ENCODE measurements at regions not wholly inside any gene's neighbourhood (a gene's known extent, or its start where the extent isn't known, plus 50 kb on each side); places are given as distances from the start of the nearest gene placed in this dataset.
"Not testable (repeated sequence)": the region's sequence is repeated elsewhere in the genome, so short reads cannot be mapped to it uniquely, and the experiment has no call there.

DNA sequence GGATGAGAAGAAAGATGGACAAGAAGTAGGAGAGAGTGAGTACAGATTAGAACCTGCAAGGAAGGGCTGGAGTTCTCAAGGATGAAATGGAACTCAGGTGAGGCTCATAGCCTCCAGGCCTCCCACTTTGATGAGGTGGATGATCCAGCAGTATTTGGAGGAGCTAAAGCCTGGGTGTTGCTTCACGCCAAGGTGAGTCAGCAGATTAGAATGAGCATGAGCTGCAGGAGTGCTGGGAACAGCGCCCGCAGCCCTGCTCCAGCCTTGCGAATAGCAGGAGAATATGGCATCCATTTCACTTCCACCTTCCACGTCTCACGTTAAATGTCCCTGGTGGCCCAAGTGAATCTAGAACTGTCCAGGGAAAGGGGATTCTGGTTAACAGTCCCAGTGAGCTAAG lies 94.4 kb upstream of the CPHXL start:
- Histone ChIP-seq H3K4me2 (ENCODE audit: low read length) (no peak overlapping the region), H3F3A (ENCODE audit: control insufficient read depth, insufficient read depth) (no peaks in the 10 kb centered on the region), H4K20me1 (ENCODE audit: control insufficient read depth, insufficient read depth, low read depth, low read length) (no peaks in the 10 kb centered on the region), H3K9me3 (ENCODE audit: control insufficient read depth, insufficient read depth, low read length) (no peaks in the 10 kb centered on the region), H3K9me2 (replicated peaks; ENCODE audit: control insufficient read depth, low read length) (no peaks in the 10 kb centered on the region), H3K4me1 (ENCODE audit: control insufficient read depth, low read length) (no peaks in the 10 kb centered on the region), H3K27me3 (ENCODE audit: control insufficient read depth, low read length) (no peaks in the 10 kb centered on the region; the same call in none of the 2 replicates), H3K79me2 (ENCODE audit: control insufficient read depth, low read length) (no peaks in the 10 kb centered on the region), H3K27ac (ENCODE audit: low read depth, low read length) (no peak overlapping the region), H3K36me3 (ENCODE audit: control insufficient read depth, low read length) (no peaks in the 10 kb centered on the region), H3K4me3 (ENCODE audit: low read length) (no peak overlapping the region)
- TF ChIP-seq, protein P1, sequence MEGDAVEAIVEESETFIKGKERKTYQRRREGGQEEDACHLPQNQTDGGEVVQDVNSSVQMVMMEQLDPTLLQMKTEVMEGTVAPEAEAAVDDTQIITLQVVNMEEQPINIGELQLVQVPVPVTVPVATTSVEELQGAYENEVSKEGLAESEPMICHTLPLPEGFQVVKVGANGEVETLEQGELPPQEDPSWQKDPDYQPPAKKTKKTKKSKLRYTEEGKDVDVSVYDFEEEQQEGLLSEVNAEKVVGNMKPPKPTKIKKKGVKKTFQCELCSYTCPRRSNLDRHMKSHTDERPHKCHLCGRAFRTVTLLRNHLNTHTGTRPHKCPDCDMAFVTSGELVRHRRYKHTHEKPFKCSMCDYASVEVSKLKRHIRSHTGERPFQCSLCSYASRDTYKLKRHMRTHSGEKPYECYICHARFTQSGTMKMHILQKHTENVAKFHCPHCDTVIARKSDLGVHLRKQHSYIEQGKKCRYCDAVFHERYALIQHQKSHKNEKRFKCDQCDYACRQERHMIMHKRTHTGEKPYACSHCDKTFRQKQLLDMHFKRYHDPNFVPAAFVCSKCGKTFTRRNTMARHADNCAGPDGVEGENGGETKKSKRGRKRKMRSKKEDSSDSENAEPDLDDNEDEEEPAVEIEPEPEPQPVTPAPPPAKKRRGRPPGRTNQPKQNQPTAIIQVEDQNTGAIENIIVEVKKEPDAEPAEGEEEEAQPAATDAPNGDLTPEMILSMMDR (IDR thresholded peaks at IDR 0.05; ENCODE audit: low read depth, low read length, poor library complexity, severe bottlenecking): no peak
- no peak for TF ChIP-seq EZH2phosphoT487 (IDR thresholded peaks at IDR 0.05; ENCODE audit: borderline replicate concordance, low read length)

DNA sequence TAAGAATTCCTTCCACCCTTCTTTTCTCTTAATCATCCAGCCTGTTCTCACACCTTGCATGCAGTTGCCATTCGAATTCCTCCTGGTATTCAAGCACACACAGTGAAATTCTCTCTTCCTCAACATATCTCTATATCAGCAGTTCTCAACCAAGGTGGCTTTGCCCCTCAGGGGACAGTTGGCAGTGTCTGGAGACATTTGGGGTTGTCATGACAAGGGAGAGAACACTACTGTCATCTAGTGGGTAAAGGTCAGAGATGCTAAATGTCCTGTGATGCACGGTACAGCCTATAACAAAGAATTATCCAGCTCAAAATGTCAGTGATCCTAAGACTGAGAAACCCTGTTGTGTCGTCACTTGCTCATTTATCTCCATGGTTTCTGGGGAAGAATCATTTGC lies 94.8 kb upstream of the CPHXL start:
- Histone ChIP-seq H3F3A (ENCODE audit: control insufficient read depth, insufficient read depth) (no peaks in the 10 kb centered on the region), H3K9me2 (replicated peaks; ENCODE audit: control insufficient read depth, low read length) (no peaks in the 10 kb centered on the region), H3K4me2 (ENCODE audit: low read length) (no peak overlapping the region), H3K27me3 (ENCODE audit: control insufficient read depth, low read length) (no peaks in the 10 kb centered on the region; the same call in none of the 2 replicates), H3K9me3 (ENCODE audit: control insufficient read depth, insufficient read depth, low read length) (no peaks in the 10 kb centered on the region), H4K20me1 (ENCODE audit: control insufficient read depth, insufficient read depth, low read depth, low read length) (no peaks in the 10 kb centered on the region), H3K36me3 (ENCODE audit: control insufficient read depth, low read length) (no peaks in the 10 kb centered on the region), H3K4me3 (ENCODE audit: low read length) (no peak overlapping the region), H3K27ac (ENCODE audit: low read depth, low read length) (no peak overlapping the region), H3K4me1 (ENCODE audit: control insufficient read depth, low read length) (no peaks in the 10 kb centered on the region), H3K79me2 (ENCODE audit: control insufficient read depth, low read length) (no peaks in the 10 kb centered on the region)
- no peak for TF ChIP-seq EZH2phosphoT487 (IDR thresholded peaks at IDR 0.05; ENCODE audit: borderline replicate concordance, low read length)
- TF ChIP-seq, protein P1 (IDR thresholded peaks at IDR 0.05; ENCODE audit: low read depth, low read length, poor library complexity, severe bottlenecking): no peak

DNA sequence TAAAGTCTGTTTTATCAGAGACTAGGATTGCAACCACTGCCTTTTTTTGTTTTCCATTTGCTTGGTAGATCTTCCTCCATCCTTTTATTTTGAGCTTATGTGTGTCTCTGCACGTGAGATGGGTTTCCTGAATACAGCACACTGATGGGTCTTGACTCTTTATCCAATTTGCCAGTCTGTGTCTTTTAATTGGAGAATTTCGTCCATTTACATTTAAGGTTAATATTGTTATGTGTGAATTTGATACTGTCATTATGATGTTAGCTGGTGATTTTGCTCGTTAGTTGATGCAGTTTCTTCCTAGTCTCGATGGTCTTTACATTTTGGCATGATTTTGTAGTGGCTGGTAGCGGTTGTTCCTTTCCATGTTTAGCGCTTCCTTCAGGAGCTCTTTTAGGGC lies 99.5 kb upstream of the CPHXL start:
- H3K27me3 ChIP-seq (ENCODE audit: control insufficient read depth, low read length); H3K9me2 ChIP-seq (replicated peaks; ENCODE audit: control insufficient read depth, low read length); H3K79me2 ChIP-seq (ENCODE audit: control insufficient read depth, low read length); H3K4me3 ChIP-seq (ENCODE audit: low read length); H3F3A ChIP-seq (ENCODE audit: control insufficient read depth, insufficient read depth); H3K27ac ChIP-seq (ENCODE audit: low read depth, low read length); H4K20me1 ChIP-seq (ENCODE audit: control insufficient read depth, insufficient read depth, low read depth, low read length); H3K9me3 ChIP-seq (ENCODE audit: control insufficient read depth, insufficient read depth, low read length); H3K4me2 ChIP-seq (ENCODE audit: low read length); H3K36me3 ChIP-seq (ENCODE audit: control insufficient read depth, low read length); H3K4me1 ChIP-seq (ENCODE audit: control insufficient read depth, low read length): not testable (repeated sequence)

DNA sequence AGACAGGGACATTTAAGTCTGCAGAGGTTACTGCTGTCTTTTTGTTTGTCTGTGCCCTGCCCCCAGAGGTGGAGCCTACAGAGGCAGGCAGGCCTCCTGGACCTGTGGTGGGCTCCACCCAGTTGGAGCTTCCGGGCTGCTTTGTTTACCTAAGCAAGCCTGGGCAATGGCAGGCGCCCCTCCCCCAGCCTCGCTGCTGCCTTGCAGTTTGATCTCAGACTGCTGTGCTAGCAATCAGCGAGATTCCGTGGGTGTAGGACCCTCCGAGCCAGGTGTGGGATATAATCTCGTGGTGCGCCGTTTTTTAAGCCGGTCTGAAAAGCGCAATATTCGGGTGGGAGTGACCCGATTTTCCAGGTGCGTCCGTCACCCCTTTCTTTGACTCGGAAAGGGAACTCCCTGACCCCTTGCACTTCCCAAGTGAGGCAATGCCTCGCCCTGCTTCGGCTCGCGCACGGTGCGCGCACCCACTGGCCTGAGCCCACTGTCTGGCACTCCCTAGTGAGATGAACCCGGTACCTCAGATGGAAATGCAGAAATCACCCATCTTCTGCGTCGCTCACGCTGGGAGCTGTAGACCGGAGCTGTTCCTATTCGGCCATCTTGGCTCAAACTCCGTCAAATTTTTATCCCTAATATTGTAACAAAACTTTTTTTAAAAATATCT lies 101.2 kb upstream of the CPHXL start:
- not testable (repeated sequence) for H3K9me2 ChIP-seq (replicated peaks; ENCODE audit: control insufficient read depth, low read length); H3K36me3 ChIP-seq (ENCODE audit: control insufficient read depth, low read length); H3F3A ChIP-seq (ENCODE audit: control insufficient read depth, insufficient read depth); H3K4me1 ChIP-seq (ENCODE audit: control insufficient read depth, low read length); H3K4me3 ChIP-seq (ENCODE audit: low read length); H4K20me1 ChIP-seq (ENCODE audit: control insufficient read depth, insufficient read depth, low read depth, low read length); H3K4me2 ChIP-seq (ENCODE audit: low read length); H3K79me2 ChIP-seq (ENCODE audit: control insufficient read depth, low read length); H3K9me3 ChIP-seq (ENCODE audit: control insufficient read depth, insufficient read depth, low read length); H3K27me3 ChIP-seq (ENCODE audit: control insufficient read depth, low read length); H3K27ac ChIP-seq (ENCODE audit: low read depth, low read length)

DNA sequence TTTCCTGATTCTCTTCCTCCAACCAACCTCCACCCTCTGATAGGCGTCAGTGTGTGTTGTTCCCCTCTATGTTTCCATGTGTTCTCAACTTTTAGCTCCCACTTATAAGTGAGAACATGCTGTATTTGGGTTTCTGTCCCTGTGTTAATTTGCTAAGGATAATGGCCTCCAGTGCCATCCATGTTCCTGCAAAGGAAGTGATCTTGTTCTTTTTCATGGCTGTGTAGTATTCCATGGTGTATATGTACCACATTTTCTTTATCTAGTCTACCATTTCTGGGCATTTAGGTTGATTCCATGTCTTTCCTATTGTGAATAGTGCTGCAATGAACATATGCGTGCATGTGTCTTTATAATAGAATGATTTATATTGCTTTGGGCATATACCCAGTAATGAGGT lies 107.1 kb upstream of the CPHXL start:
- not testable (repeated sequence) for H3K36me3 ChIP-seq (ENCODE audit: control insufficient read depth, low read length); H3K9me2 ChIP-seq (replicated peaks; ENCODE audit: control insufficient read depth, low read length); H3K9me3 ChIP-seq (ENCODE audit: control insufficient read depth, insufficient read depth, low read length)

More for the DNA sequence above, 107.1 kb upstream of the CPHXL start:
- not testable (repeated sequence) for H3K4me1 ChIP-seq (ENCODE audit: control insufficient read depth, low read length); H3K4me2 ChIP-seq (ENCODE audit: low read length); H4K20me1 ChIP-seq (ENCODE audit: control insufficient read depth, insufficient read depth, low read depth, low read length); H3K4me3 ChIP-seq (ENCODE audit: low read length); H3K27me3 ChIP-seq (ENCODE audit: control insufficient read depth, low read length); H3K27ac ChIP-seq (ENCODE audit: low read depth, low read length); H3F3A ChIP-seq (ENCODE audit: control insufficient read depth, insufficient read depth); H3K79me2 ChIP-seq (ENCODE audit: control insufficient read depth, low read length)
